ENCODE measurements at regions not wholly inside any gene's neighbourhood (a gene's known extent, or its start where the extent isn't known, plus 50 kb on each side); places are given as distances from the start of the nearest gene placed in this dataset.

GRCh38 chr13:49859560-49859959 lies 67.1 kb upstream of the KPNA3 start:
- H3K4me3 ChIP-seq (ENCODE audit: low read length): no peak overlapping the region
- H3K4me2 ChIP-seq (ENCODE audit: low read length): peak overlapping the region; percentile 76
- H3K27me3 ChIP-seq (ENCODE audit: low read length): no peaks in the 10 kb centered on the region
- DNase-seq: peak; percentile 78
- no peaks in the 10 kb centered on the region for H3K79me2 ChIP-seq (ENCODE audit: low read length)
- peak overlapping the region; percentile 9; the same call in 1 of the 2 replicates for H2AFZ ChIP-seq (ENCODE audit: low read length)
- intact Hi-C loops (cut with micrococcal nuclease): loop anchor here (2.0 kb wide), 1 partner anchor 77 kb away; the partner anchor contains the start of gene SPRYD7
- peaks cover 32% of the 10 kb centered on the region for H3K4me1 ChIP-seq (ENCODE audit: insufficient read depth, low read length)
- H4K20me1 ChIP-seq (ENCODE audit: low read length): no peaks in the 10 kb centered on the region
- H3K9me3 ChIP-seq (ENCODE audit: low read length): no peaks in the 10 kb centered on the region
- H3K9ac ChIP-seq (ENCODE audit: low read length): no peak overlapping the region
- peaks cover 8% of the 10 kb centered on the region for H3F3A ChIP-seq (ENCODE audit: low read length, unreplicated experiment)
- peak overlapping the region; percentile 80 for H3K27ac ChIP-seq (ENCODE audit: low read length)
- ATAC-seq: peak; percentile 21
- TF ChIP-seq EZH2phosphoT487 (IDR thresholded peaks at IDR 0.05; ENCODE audit: borderline replicate concordance, low read length) (no peak), EZH2 (IDR thresholded peaks at IDR 0.05; ENCODE audit: low read length, unreplicated experiment) (no peak)
- TF ChIP-seq, protein P1, sequence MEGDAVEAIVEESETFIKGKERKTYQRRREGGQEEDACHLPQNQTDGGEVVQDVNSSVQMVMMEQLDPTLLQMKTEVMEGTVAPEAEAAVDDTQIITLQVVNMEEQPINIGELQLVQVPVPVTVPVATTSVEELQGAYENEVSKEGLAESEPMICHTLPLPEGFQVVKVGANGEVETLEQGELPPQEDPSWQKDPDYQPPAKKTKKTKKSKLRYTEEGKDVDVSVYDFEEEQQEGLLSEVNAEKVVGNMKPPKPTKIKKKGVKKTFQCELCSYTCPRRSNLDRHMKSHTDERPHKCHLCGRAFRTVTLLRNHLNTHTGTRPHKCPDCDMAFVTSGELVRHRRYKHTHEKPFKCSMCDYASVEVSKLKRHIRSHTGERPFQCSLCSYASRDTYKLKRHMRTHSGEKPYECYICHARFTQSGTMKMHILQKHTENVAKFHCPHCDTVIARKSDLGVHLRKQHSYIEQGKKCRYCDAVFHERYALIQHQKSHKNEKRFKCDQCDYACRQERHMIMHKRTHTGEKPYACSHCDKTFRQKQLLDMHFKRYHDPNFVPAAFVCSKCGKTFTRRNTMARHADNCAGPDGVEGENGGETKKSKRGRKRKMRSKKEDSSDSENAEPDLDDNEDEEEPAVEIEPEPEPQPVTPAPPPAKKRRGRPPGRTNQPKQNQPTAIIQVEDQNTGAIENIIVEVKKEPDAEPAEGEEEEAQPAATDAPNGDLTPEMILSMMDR (conservative IDR thresholded peaks at IDR 0.05; ENCODE audit: low read depth, low read length): no peak
- ChIA-PET CTCF (no interaction called here), POLR2A (ENCODE audit: unreplicated experiment) (no interaction called here)
- BruUV-seq (replicated peaks): no TSS peak
- no peaks in the 10 kb centered on the region for H3K36me3 ChIP-seq (ENCODE audit: low read depth, low read length)
- H3K9me2 ChIP-seq (replicated peaks; ENCODE audit: low read length): no peaks in the 10 kb centered on the region

- H3K9me3 ChIP-seq (ENCODE audit: low read length): no peaks in the 10 kb centered on the region
- peak overlapping the region; percentile 76 for H3K4me2 ChIP-seq (ENCODE audit: low read length)
- BruUV-seq (replicated peaks): TSS peak; percentile 75
- TF ChIP-seq EZH2phosphoT487 (IDR thresholded peaks at IDR 0.05; ENCODE audit: borderline replicate concordance, low read length) (no peak), EZH2 (IDR thresholded peaks at IDR 0.05; ENCODE audit: low read length, unreplicated experiment) (no peak)
- TF ChIP-seq, protein P1 (conservative IDR thresholded peaks at IDR 0.05; ENCODE audit: low read depth, low read length): no peak
- no peaks in the 10 kb centered on the region for H4K20me1 ChIP-seq (ENCODE audit: low read length)
- intact Hi-C loops (cut with micrococcal nuclease): loop anchor here (2.0 kb wide), 1 partner anchor 78 kb away; the partner anchor contains the start of gene SPRYD7
- H3K4me3 ChIP-seq (ENCODE audit: low read length): peak overlapping the region; percentile 53
- H3K27me3 ChIP-seq (ENCODE audit: low read length): no peaks in the 10 kb centered on the region
- ATAC-seq (peak; percentile 87), DNase-seq (peak; percentile 86)
- no peaks in the 10 kb centered on the region for H3K36me3 ChIP-seq (ENCODE audit: low read depth, low read length)
- peak overlapping the region; percentile 80 for H3K27ac ChIP-seq (ENCODE audit: low read length)
- peaks cover 32% of the 10 kb centered on the region for H3K4me1 ChIP-seq (ENCODE audit: insufficient read depth, low read length)
- ChIA-PET POLR2A (ENCODE audit: unreplicated experiment) (no interaction called here), CTCF (interaction anchor here (0.6 kb wide), 1 partner anchor 78 kb away, joined by 3 read pairs; the partner anchor contains the start of gene SPRYD7)
- no peaks in the 10 kb centered on the region for H3K9me2 ChIP-seq (replicated peaks; ENCODE audit: low read length)
- peak overlapping the region; percentile 66 for H2AFZ ChIP-seq (ENCODE audit: low read length)
- H3K79me2 ChIP-seq (ENCODE audit: low read length): no peaks in the 10 kb centered on the region
- peak overlapping the region; percentile 37 for H3K9ac ChIP-seq (ENCODE audit: low read length)
- H3F3A ChIP-seq (ENCODE audit: low read length, unreplicated experiment): peaks cover 8% of the 10 kb centered on the region
These were observed 65.8 kb upstream of the KPNA3 start for GRCh38 chr13:49858178-49858856.

DNA sequence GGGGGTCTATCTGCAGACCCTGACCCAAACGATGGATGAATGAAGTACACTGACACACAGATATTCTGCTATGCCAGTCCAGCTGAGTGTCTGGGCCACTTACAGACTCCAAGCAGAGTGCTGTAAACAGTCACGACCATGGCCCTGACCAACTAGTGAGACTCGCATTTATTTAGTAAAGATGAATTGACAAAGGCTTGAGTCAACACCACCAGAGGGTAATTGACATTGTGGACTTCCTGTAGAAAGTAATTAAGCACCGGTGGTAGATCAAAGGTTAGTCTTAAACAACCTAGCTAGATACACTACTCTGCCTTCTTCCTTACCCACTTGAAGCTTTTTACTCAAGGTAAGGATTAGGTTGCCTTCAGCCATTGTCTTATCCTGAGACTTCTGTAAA lies 63.4 kb upstream of the KPNA3 start:
- Histone ChIP-seq H3K9me2 (replicated peaks; ENCODE audit: low read length) (no peaks in the 10 kb centered on the region), H3F3A (ENCODE audit: low read length, unreplicated experiment) (peaks cover 8% of the 10 kb centered on the region), H3K9ac (ENCODE audit: low read length) (no peak overlapping the region), H3K27me3 (ENCODE audit: low read length) (no peaks in the 10 kb centered on the region), H4K20me1 (ENCODE audit: low read length) (no peaks in the 10 kb centered on the region), H3K79me2 (ENCODE audit: low read length) (no peaks in the 10 kb centered on the region), H3K27ac (ENCODE audit: low read length) (no peak overlapping the region), H3K4me3 (ENCODE audit: low read length) (no peak overlapping the region), H3K4me2 (ENCODE audit: low read length) (no peak overlapping the region), H3K9me3 (ENCODE audit: low read length) (no peaks in the 10 kb centered on the region), H3K4me1 (ENCODE audit: insufficient read depth, low read length) (peaks cover 32% of the 10 kb centered on the region), H3K36me3 (ENCODE audit: low read depth, low read length) (no peaks in the 10 kb centered on the region), H2AFZ (ENCODE audit: low read length) (no peak overlapping the region)
- ATAC-seq (peak; percentile 19; the same call in 1 of the 2 replicates), DNase-seq (peak; percentile 30)
- no TSS peak for BruUV-seq (replicated peaks)
- CTCF ChIA-PET: no interaction called here
- intact Hi-C loops (cut with micrococcal nuclease): no loop called here
- TF ChIP-seq, protein P1 (conservative IDR thresholded peaks at IDR 0.05; ENCODE audit: low read depth, low read length): no peak
- TF ChIP-seq EZH2 (IDR thresholded peaks at IDR 0.05; ENCODE audit: low read length, unreplicated experiment) (no peak), EZH2phosphoT487 (IDR thresholded peaks at IDR 0.05; ENCODE audit: borderline replicate concordance, low read length) (no peak)
- POLR2A ChIA-PET (ENCODE audit: unreplicated experiment): interaction anchor here (0.5 kb wide), 1 partner anchor 51 kb away, joined by 3 read pairs; no protein-coding TSS in a partner anchor

Data from PC-3 (cell line).